ENCODE measurements at regions not wholly inside any gene's neighbourhood (a gene's known extent, or its start where the extent isn't known, plus 50 kb on each side); places are given as distances from the start of the nearest gene placed in this dataset.

DNA sequence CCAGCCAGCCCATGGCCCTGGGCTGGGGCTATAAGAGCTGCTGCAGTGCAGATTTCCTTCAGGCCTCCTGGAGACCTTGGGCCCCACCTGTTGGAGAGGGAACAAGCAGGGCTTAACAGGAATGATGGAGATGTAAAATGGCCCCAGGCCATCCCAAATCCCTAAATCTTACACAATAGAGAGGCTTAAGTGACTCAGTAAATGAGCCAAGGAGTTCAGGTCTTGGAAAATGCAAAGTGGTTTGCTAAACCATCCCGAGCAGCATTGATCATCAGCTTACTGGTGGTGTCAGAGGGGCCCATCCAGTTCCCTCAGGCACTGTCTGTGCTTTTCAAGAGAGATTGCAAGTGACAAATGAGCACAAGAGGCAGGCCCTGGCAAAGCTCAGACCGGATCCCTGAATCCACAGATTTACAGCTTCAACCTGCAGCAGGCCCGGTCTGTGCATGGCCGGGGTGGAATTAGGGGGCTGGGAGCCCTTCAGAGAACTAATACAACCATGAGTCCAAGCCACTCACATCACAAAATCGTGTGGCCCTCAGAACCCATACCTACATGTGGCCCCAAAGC is 325.4 kb downstream of the UACA start:
- TF ChIP-seq POLR2A (IDR thresholded peaks at IDR 0.05; ENCODE audit: low read depth) (no peak), POLR2AphosphoS5 (IDR thresholded peaks at IDR 0.05) (no peak)
- TF ChIP-seq, protein P1, sequence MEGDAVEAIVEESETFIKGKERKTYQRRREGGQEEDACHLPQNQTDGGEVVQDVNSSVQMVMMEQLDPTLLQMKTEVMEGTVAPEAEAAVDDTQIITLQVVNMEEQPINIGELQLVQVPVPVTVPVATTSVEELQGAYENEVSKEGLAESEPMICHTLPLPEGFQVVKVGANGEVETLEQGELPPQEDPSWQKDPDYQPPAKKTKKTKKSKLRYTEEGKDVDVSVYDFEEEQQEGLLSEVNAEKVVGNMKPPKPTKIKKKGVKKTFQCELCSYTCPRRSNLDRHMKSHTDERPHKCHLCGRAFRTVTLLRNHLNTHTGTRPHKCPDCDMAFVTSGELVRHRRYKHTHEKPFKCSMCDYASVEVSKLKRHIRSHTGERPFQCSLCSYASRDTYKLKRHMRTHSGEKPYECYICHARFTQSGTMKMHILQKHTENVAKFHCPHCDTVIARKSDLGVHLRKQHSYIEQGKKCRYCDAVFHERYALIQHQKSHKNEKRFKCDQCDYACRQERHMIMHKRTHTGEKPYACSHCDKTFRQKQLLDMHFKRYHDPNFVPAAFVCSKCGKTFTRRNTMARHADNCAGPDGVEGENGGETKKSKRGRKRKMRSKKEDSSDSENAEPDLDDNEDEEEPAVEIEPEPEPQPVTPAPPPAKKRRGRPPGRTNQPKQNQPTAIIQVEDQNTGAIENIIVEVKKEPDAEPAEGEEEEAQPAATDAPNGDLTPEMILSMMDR (IDR thresholded peaks at IDR 0.05), result no peak
